ENCODE measurements at regions not wholly inside any gene's neighbourhood (a gene's known extent, or its start where the extent isn't known, plus 50 kb on each side); places are given as distances from the start of the nearest gene placed in this dataset.

- BruUV-seq (replicated peaks) = no TSS peak
- H3K9ac ChIP-seq (ENCODE audit: insufficient read depth, low read depth, low read length) = no peak overlapping the region
- no peaks in the 10 kb centered on the region for H3K4me1 ChIP-seq (ENCODE audit: insufficient read depth, low read length)
- CTCF ChIA-PET (ENCODE audit: low intra/inter-chr PET ratio, low total read pairs) = no interaction called here
- no peaks in the 10 kb centered on the region for H3K9me3 ChIP-seq (ENCODE audit: low read length)
- no peak overlapping the region for H2AFZ ChIP-seq (ENCODE audit: low read length)
- H4K20me1 ChIP-seq (ENCODE audit: insufficient read depth, low read length) = no peaks in the 10 kb centered on the region
- no peak for FAIRE-seq
- intact Hi-C loops (cut with micrococcal nuclease; ENCODE audit: unreplicated experiment) = no loop called here
- H3K79me2 ChIP-seq (ENCODE audit: insufficient read depth, low read length) = no peaks in the 10 kb centered on the region
- 0% methylated on average over 1 of the region's 1 CpG for whole genome bisulfite sequencing (ENCODE audit: low lambda C conversion rate)
- in situ Hi-C loops (cut with HindIII; ENCODE audit: extremely low pct_ligation_motif_present, low pct_unique_long_range_greater_than_20kb) = no loop called here
- H3K27me3 ChIP-seq (ENCODE audit: control insufficient read depth in 1 of 2, insufficient read depth in 2 of 2, low read length in 2 of 2) = no peaks in the 10 kb centered on the region; a peak in 1 of 5 replicates
- POLR2A ChIA-PET = no interaction called here
- H3K36me3 ChIP-seq (replicated peaks in 1 of 2; ENCODE audit: control insufficient read depth in 1 of 2, insufficient read depth in 2 of 2, low read length in 2 of 2) = no peaks in the 10 kb centered on the region
- ATAC-seq = no peak
- TF ChIP-seq NR2F1 (CRISPR knock-in tag; IDR thresholded peaks at IDR 0.05) (no peak), DPF2 (CRISPR knock-in tag; IDR thresholded peaks at IDR 0.05; ENCODE audit: borderline replicate concordance, low read depth) (no peak), TBL1XR1 (IDR thresholded peaks at IDR 0.05; ENCODE audit: borderline replicate concordance, low read length, partially characterized antibody) (no peak), ZFP36L1 (CRISPR knock-in tag; IDR thresholded peaks at IDR 0.05) (no peak), ZNF30 (CRISPR knock-in tag; IDR thresholded peaks at IDR 0.05) (no peak), AHR (CRISPR knock-in tag; IDR thresholded peaks at IDR 0.05) (no peak), ZNF138 (CRISPR knock-in tag; IDR thresholded peaks at IDR 0.05; ENCODE audit: low read depth) (no peak), TARDBP (CRISPR knock-in tag; IDR thresholded peaks at IDR 0.05) (no peak), SMC3 (IDR thresholded peaks at IDR 0.05; ENCODE audit: low read length) (no peak), SMAD9 (CRISPR knock-in tag; IDR thresholded peaks at IDR 0.05) (no peak), CBX5 (CRISPR knock-in tag; IDR thresholded peaks at IDR 0.05; ENCODE audit: borderline replicate concordance) (no peak), ATRX (CRISPR knock-in tag; IDR thresholded peaks at IDR 0.05; ENCODE audit: borderline replicate concordance) (no peak), ZBTB25 (CRISPR knock-in tag; IDR thresholded peaks at IDR 0.05) (no peak), ZKSCAN5 (CRISPR knock-in tag; IDR thresholded peaks at IDR 0.05) (no peak)
- no peak overlapping the region for H3K4me3 ChIP-seq (replicated peaks in 1 of 3; ENCODE audit: insufficient read depth in 1 of 3, low read depth in 2 of 3, low read length in 3 of 3)
- no peak for DNase-seq (ENCODE audit: low spot score)
- no peak overlapping the region for H3K4me2 ChIP-seq (ENCODE audit: low read depth, low read length)
- H3K27ac ChIP-seq (ENCODE audit: extremely low read length, insufficient read depth, low read length) = no peak overlapping the region
Measured at GRCh38 chr13:58978331-58978730, 1185.4 kb downstream of the DIAPH3 start.

All from HepG2 (cell line).